OCI-M1 (cell line): ENCODE measurements at regions not wholly inside any gene's neighbourhood (a gene's known extent, or its start where the extent isn't known, plus 50 kb on each side); places are given as distances from the start of the nearest gene placed in this dataset.
"Not testable (repeated sequence)": the region's sequence is repeated elsewhere in the genome, so short reads cannot be mapped to it uniquely, and the experiment has no call there.

Experiments used
- DNase-seq: peaks from one replicate; lab custom pipeline; 2025; lab: John Stamatoyannopoulos, UW

DNA sequence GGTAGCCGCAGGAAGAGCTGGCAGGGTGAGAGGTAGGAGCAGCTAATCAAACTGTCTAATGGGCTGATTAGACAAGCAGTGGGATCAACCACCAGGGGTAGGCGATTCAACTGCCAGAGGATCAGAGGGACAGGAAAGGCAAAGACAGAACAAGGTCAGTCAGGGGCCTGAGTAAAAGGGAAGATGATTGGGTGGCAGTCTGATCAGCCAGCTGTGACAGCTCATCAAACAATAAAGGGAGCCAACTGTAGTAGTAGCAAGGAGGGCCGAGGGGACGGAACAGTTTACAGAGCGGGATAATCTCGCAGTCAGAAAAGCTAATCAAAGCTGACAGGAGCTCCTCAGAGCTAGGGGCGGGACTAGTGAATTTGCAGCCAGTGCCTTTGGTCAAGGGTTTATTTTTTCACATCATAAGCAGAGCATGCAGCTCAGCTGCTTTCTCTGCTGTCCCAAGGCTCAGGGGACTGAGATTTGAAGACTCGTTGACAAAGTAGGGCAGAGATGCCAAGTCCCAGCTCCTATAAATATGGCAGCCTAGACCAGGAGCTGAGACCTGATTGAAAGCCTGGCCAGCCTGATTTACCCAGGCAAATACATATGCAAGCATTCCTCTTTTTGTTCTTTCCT, 418.2 kb downstream of the GABRG2 start:
- DNase-seq = no peak

DNA sequence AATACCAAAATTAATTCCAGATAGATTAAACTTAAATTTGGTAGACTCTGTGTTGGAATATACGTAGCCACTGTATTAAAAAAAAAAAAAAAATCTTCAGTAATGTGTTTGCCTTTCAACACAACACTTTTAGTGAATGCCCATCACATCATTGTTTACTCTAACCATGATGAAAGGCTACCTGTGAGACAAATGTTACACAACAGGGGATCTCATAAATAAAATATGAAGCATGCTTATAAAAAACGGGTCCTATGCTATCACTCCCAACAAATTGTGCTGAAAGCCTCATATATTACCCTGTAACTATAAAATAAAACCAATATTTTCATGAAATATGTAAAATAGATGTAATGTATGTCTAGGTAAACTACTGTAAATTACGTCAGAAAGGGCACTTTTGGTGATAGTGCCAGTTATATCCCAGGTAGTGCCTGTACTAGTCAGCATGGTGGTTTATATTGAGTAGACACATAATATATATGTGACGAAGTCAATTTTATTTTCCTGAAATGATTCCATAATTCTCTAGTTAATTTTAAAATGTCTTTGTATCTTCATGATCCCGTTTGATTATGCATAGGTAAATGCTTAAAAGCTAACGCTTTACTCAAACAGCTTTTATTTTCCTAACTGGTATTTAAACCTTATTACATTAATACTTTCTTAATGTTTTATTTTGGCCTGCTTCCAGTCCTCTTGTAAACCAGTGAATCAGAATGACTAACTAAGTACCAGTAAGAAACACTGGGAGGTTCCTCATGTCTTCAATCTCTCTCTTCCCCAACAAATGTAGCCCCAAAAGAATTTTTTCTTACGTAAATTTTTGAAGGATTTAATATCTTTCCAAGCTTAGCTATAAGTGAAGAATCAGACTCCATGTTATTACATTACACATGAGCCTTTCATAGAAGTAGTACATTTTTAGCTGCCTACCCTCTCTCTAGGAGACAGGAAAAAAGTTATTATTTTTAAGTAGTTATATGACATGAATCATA, 420.3 kb downstream of the GABRG2 start:
- DNase-seq = no peak

DNA sequence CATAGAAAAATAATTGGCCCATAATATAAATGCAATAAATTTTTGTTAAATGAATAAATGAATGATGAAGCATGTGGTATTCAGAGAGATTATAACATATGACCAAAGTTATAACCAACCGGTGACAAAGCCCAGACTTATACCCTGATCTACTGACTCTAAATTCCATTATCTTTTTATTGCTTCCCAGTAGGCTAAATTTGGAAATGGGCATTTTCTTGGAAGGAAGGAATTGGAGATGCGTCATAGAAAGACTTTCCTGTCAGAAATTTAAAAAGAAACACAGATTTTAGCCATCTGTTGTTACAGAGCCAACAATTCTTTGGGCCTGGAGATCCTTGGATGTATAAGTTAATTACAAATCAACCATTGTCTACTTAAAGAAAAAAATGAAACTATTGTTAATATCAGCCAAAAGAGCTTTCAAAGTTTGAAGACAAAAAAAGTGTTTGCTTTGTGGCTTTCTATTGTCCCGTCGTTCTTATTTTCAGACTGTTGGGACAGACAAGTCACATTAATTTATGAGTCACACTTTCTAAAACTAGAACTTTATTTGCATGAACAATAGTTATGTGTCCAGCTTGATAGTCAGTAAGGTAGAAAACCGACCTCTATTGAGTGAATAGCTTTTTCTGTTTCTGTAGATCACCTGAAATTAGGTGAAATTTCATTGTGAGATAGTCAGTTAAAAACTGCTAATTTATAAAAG, 428.7 kb downstream of the GABRG2 start:
- DNase-seq = no peak

DNA sequence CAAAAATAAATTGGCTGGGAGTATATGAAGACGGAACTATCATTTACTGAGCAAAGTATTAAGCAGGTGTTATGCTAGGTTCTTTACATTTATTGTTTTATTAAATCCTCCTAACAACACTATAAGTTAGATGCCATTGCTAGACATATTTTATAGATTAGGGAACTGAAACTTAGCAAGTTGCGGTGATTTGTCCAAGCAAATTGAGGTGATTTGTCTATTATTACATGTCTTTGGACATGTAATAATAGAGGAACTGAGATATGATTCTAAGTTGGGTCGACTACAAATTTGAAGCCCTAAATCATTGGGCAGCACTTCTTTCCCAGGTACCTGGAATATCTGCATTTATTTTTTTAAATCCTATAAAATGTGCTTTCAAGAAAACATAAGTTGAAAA, 429.9 kb downstream of the GABRG2 start:
- DNase-seq = no peak

DNA sequence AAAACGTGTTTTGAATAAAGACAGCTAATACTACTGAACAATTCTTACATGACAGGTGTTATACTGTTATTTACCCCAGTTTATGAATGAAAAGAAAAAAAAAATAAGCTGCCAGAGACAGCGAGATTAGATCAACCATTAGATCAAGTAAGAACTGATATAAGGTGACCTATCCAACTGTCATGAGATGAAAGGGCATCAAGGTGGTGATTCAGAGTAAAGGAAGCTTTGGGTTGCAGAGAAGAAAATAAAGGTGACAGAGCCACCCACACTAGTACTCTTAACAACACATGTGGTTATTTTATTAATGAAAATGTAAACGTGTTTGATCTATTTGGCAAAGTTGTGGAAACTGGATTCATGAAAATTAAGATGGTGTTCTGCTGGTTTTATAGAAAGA, 435.2 kb downstream of the GABRG2 start:
- no peak for DNase-seq

DNA sequence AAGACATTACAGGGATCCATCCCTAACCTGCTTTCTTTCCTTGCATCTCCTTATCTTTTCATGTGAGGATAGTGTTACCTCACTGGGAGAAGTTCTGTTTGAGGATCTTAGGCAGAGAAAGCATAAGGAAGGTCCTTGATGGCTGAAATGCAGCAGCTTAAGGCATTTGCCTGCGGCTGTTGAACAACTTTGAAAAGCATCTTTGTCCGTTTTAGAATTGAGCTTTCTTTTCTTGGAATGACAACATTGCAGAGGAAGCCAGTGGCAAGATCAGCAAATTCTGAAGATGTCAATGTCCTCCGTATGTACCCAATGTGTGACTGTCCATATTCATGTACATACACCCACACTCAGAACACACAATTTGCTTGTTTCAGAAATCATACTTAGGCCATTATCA, 436.2 kb downstream of the GABRG2 start:
- DNase-seq = no peak

DNA sequence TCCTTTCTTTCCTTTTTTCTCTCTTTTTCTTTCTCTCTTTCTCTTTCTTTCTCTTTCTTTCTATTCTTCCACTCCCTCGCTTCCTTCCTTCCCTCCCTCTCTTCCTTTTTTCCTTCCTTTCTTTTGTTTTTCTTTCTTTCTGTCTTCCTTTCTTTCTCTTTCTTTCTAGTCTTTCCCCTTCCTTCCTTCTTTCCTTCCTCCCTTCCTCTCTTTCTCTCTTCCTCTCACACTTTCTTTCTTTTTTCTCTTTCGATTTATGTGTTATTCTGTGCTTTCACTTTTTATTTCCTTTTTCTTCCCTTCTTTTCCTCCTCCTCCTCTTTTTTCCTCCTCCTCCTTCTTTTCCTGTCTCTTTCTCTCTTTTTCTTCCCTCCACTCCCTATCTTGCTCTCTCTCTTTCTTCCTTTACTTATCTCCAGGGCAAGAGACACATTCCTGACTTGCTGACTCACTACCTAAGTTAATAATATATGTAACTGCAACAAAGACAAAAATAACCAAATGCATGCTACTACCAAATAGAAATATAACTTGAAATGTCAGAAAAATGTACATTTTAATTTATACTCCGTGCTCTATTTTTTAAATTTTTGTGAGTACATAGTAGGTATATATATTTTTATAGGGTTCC, 445.5 kb downstream of the GABRG2 start:
- no peak for DNase-seq

DNA sequence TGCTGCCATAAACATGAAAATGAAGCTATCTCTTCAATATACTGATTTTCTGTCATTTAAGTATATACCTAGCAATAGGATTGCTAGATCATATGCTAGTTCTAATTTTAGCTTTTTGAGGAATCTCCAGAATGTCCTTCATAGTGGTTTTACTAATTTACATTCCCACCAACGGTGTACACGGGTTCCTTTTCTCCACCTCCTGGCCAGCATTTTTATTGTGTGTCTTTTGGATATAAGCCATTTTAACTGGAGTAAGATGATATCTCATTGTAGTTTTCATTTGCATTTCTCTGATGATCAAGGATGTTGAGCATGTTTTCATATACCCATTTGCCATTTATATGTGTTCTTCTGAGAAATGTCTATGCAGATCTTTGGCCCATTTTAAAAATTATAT, 446.5 kb downstream of the GABRG2 start:
- no peak for DNase-seq

DNA sequence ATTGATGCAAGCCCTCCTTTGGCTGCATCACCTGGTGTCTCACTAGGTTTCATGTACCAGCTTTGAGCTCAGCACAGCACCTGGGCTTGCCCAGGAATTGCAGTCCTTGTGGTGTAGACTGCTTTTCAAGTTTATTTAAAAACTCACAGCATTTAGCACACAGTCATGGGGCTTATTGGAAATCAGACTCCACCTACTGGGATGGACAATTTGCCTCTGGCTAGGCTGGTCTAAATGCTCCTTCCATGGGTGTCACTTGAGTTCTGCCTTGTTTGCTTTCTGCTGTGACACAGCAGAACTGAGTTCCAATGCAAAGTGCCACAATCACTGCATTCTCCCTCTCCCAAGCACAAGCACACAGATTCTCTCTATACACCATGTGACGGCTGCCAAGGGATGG, 453.3 kb downstream of the GABRG2 start:
- no peak for DNase-seq

DNA sequence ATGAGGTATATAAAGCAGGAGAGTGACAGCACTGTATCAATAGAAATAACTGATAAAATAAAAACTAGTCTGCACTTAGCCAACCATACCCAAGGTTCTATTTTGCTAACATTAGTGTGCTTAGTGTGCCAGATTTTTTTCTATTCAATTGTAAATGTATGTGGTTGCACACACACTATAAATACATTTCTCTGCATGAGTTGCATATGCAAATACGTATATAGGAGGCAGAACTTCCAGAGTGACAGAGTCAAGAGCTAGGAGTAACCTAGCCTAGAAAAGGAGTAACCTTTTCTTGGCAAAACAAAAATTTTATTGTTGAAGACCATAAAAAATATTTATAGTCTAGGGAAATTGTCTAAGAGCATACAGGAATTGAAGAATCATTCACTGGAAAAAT, 461.6 kb downstream of the GABRG2 start:
- DNase-seq = no peak

DNA sequence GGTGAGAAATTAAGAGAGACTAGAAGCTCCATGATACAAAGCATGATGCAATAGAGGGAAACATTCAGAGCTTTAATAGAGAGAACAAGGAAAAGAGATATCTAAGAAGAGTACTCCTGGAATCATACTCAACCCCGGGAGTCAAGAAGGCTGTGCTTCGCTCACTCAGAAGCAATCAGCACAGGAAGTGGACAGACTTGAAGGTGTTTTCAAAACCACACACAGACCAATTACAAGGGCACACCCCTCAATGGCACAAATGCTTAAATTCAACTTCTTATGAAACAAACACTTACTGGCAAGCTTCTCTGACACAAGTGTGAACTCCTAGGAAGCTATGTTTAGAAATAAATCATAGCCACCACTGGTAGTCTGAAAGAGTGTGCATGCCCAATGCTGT, 462.3 kb downstream of the GABRG2 start:
- DNase-seq = peak; percentile 56

DNA sequence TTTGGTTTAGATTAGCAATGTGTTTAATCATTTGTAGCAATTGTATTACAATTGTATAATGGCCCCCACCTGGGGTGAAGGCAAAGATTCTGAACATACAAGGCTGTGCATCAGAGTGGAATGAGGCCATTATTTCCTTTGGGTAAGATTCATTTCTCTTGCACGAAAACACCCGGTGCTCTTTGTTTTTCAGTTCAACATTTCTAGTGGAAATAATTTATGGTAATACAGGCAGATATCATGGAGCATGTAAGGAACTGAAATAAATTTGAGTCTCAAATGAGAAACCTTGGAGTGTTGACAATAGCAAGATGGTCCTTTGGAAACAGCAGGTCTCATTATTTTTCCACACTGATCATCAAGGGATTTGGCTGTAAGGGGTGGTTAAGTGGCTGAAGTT, 475.9 kb downstream of the GABRG2 start:
- no peak for DNase-seq

DNA sequence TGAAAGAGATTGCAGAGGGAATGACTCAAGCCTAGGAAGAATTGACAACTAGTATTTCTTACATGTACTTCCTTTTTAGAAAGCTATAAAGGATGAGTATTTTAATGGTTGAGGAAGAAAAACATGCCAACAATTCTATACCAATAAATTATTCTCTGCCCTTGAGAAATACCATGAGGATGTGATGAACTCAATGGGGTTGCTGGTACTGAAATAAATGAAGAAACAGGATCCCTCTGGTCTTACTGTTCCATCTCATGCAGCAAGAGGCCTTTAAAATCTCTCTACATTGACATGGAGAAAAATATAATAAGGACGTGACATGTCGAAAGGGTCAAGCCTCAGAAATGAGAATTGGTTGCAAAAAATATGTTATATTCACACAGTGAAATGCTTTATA, 477.3 kb downstream of the GABRG2 start:
- DNase-seq = no peak

DNA sequence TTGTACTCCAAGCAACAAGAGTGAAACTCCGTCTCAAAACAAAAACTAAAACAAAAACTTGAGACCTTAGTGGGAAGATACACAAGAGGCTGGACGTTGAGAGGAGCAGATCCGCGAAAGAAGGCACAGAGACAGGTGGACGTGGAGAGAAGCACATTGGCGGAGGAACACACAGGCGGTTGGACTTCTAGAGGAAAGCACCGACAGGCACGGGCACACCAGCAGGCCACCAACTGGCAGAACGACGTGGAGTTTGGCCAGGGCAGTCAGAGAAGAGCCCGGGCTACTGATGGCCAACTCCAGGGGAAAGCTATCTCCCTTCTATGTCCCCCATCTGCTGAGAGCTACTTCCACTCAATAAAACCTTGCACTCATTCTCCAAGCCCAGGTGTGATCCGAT, 482.7 kb downstream of the GABRG2 start:
- no peak for DNase-seq

DNA sequence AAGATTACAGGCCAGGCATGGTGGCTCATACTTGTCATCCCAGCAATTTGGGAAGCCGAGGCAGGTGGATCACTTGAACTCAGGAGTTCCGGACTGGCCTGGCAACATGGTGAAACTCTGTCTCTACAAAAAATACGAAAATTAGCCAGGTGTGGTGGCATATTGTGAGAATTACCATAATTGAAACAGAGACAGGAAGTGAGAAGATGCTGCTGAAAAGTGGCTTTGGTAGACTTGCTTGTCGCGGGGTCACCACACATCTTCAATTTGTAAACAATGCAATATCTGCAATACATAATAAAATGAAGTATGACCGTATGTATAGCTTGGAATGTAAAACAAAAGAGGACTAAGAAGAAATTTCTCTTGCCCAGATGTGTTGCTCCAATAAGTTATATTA, 490.5 kb downstream of the GABRG2 start:
- DNase-seq = no peak

DNA sequence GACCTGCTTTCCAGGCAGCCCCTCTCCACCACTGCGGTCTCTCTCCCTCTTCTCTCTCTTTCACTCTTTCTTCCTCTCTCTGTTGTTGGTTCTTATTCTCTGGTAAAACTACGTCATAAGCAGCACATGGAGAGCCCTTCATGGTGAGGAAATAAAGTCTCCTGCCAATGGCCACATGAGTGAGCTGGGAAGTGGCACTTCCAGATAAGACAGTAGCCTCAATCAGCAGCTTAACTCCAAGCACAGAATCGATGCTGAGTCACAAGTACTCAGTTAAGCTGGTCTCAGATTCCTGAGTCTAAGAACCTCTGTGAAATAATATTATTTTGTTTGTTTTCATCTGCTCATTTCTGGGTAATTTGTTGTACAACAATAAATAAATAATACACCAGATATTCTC, 500.1 kb downstream of the GABRG2 start:
- peak; percentile 82 for DNase-seq

DNA sequence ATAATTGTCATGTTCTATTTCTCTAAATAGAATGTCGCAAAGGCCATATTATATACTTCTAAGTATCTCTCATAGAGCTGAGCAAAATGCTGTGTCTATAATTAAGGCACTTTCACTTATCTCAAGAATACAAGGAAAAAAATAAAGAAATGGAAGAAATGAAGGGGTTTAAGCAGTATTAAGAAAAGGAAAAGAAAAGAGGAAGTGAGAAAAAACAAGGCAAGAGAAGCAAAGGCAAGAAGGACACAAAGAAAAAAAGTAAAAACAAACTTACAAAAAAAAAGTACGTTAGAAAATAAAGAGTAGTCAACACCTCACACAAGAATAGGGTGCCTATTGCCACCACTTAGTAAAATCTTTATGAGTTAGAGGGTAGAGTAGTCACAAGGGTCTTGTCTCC, 506.2 kb downstream of the GABRG2 start:
- peak; percentile 2 for DNase-seq

DNA sequence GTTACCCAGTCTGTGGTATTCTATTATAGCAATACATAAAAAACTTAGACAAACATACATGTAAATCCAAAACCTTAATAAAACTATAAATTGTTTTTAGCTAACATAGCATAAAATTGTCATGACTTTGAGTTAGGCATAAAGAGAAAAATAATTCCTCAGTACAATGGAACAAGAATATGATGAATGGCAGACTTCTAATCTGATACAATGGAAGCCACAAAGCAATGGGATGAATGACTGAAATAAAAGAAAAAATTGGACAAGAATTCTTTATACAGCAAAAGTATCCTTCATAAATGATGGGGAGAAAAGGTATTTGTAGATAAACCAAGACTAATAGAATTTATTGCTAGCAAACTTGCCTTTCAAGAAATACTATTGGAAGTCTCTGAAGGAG, 524.2 kb downstream of the GABRG2 start:
- no peak for DNase-seq

DNA sequence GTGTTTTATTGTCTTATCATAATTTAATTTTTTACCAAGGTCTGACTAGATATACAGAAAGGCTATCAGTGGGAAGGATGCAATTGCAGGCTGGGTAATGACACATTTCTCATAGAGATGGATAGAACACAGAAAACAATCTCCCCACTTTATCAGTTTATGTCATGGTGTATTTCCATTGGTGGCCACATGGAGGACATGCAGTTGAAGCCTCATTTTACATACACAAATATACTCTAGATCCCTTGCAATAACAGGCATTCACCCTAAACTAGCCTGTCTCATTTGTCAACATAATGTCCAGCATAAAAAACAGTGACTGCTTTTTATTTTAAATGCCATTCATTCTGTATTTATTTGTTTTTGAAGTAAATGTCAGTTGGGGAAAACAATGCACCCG, 526.3 kb downstream of the GABRG2 start:
- DNase-seq = peak; percentile 2

DNA sequence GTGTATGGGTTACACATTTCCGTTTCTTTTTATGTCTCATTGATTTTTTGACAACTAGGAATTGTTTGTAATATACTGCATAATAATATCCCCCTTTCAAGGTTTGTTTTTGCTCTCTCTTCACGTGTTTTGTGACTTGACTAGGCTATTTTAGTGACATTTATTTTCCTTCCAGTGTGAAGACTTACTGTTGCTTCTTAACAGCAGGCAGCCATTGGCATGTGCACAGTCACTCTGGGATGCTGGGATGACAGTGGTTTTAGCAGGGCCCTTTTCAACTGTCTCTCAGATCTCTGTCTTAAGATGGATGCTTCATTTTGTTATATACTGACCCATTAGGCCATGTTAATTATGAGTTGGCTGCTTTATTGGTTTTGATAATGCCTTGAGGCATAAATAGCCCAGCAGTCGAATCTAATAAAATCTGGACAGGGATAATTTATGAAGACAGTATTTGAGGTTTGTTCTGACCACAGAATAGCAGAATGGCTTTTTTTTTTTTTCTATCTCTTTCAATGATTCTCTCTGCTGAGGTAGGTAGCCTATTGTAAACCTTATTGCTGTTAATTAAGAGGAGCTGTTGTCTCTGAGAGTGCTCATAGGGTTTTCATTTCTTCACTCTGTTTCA, 536.0 kb downstream of the GABRG2 start:
- DNase-seq = no peak

DNA sequence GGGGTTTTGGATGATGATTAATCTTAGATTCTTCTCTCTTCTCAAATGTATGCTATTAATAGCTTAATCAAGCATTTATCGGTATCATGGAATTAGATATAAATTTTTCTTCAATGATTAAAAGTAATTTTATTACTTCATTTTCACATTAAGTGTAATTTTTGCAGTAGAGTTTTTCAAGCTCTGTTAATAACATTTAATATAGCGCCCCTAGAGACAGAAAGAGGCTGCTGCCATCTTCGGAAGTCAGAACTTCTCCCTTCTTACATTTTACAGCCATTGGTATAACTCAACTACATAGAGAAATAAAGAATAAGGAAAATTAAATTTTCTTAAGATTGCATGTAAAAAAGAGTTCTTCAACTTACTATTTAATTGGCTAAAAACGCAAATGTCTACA, 540.3 kb downstream of the GABRG2 start:
- DNase-seq = no peak

DNA sequence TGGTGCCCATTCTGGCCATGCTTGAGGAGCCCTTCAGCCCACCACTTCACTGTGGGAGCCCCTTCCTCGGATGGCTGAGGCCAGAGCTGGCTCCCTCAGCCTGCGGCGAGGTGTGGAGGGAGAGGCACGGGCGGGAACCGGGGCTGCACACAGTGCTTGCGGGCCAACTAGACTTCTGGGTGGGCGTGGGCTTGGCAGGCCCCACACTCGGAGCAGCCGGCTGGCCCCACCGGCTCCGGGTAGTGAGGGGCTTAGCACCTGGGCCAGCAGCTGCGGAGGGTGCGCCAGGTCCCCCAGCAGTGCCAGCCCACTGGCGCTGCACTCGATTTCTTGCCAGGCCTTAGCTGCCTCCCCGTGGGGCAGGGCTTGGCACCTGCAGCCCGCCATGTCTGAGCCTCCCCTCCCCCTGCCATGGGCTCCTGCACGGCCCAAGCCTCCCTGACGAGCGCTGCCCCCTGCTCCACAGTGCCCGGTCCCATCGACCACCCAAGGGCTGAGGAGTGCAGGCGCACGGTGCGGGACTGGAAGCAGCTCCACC, 554.2 kb downstream of the GABRG2 start:
- not testable (repeated sequence) for DNase-seq
